ENCODE measurements at regions not wholly inside any gene's neighbourhood (a gene's known extent, or its start where the extent isn't known, plus 50 kb on each side); places are given as distances from the start of the nearest gene placed in this dataset.
"Not testable (repeated sequence)": the region's sequence is repeated elsewhere in the genome, so short reads cannot be mapped to it uniquely, and the experiment has no call there.

DNA sequence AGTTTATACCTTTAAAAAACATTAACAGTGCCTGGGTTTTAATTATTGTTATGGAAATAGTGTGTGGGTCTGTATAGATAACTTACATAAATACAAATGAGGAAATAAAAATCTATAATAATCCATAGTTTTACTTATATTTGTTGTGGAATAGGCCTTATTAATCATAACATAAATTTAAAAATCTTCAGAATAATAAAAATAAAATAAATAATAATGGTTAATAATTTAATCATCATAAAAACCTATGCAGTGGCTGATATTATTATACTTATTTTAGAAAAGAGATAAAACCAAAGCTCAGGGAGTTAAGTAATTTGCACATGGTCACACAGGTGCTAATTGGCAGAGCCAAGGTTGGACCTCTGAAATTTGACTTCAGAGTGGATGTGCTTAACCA is 785.3 kb upstream of the SEMA6A start:
- no peak for DNase-seq

DNA sequence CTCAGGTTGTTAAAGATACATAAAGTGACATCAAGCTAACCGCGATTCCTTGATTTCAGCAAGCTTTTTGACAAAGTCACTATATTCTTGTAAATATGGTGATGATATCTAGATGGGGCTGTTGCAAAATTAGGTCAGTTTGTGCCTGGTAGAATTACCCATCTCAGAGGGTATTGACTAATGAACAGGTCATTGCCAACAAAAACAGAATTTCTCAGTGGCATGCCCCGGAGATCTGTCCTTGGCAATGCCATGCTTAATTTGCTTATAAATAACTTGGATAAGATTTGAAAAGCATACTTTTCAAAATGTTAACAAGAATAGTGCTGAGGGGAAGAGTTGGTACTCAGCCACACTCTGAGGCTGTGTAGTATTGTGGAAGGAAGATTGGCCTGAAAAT is 783.3 kb upstream of the SEMA6A start:
- no peak for DNase-seq

DNA sequence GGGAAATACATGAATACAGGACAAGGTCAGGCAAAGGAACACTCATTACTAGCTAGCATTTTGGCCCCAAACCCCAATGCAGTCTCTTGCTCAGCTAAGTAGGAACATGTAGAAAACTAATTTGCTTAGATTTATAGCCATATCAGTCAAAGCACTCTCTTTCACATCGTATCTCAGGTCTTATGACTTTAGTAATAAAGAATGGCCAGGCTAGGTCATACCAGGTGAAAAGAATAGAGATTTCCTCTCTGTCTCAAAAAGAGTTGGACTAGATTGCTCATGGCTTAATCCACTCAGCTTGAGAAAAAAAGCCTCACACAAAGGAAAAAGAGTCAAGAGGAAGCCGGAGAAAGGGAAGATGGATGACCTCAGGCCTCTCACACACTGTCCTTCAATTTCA is 772.7 kb upstream of the SEMA6A start:
- DNase-seq = no peak

DNA sequence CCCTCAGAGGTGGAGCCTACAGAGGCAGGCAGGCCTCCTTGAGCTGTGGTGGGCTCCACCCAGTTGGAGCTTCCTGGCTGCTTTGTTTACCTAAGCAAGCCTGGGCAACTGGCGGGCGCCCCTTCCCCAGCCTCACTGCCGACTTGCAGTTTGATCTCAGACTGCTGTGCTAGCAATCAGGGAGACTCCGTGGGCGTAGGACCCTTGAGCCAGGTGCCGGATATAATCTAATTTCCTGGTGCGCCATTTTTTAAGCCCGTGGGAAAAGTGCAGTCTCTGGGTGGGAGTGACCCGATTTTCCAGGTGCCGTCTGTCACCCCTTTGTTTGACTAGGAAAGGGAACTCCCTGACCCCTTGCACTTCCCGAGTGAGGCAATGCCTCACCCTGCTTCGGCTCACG is 769.1 kb upstream of the SEMA6A start:
- not testable (repeated sequence) for DNase-seq

DNA sequence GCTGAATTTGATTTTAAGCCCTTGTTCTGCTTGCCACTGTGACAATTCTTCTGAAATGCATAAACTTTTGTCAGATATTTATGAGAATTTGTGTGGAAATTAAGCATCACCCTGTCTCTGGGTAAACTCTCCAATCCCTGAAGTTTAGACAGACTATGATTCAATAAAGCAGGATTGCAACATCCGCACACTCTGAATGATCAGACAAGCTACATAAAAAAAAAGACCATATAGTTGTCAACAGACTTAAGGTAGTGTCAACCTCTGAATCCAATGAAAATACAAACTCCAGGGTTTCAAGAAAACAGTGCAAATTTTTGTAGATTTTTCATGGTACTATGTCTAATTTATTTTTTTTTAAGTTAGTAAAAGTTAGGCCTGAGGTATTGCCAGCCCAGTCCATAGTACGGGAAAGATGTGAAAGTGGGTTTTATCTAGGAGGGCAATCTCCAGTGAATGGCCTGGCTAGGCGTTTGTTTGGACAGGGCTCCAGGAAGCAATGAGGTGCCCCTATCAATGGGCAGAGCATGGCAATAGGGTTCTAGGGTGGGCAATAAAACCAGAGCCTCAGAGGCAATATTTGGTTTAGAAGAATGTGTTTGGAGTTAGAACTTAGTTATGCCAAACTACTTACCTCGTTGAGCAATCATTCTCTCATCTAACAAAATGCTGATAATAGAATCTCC is 762.6 kb upstream of the SEMA6A start:
- no peak for DNase-seq

DNA sequence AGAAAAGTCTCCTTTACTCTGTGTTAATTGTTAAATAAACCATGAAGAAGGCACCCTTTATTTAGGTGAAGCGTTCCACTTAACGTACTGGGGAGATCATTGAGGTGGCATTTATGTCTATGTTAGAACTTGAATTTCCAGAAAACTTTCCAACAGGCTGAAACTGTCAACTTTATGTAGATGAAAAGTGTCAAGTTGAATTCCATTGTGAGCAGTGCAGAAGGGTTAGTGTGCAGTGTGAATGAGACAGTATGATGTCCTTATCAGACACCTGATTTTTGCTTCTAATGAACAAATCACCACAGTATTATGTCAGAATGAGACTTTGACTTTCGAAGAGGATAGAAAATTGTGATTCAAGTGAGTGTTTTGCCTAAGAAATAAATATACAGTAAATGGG is 761.6 kb upstream of the SEMA6A start:
- DNase-seq = no peak

DNA sequence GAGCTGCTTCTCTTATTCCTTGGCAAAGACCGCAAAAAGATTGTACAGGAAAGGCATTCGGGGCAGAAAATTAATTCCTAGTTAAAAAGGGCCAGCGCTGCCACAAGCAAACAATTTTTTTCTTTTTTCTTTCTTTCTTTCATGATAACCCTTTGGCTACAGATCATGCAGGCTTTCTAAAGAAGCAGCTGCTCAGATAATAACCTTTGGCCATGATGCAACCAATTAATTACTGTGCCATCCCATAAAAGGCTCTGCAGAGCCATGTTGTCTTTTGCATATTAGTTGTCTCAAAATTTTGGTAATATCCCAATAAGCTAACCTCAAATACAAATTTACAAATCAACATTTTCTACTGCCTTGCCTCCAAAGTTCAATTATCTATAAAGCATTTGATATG is 758.4 kb upstream of the SEMA6A start:
- DNase-seq = no peak

DNA sequence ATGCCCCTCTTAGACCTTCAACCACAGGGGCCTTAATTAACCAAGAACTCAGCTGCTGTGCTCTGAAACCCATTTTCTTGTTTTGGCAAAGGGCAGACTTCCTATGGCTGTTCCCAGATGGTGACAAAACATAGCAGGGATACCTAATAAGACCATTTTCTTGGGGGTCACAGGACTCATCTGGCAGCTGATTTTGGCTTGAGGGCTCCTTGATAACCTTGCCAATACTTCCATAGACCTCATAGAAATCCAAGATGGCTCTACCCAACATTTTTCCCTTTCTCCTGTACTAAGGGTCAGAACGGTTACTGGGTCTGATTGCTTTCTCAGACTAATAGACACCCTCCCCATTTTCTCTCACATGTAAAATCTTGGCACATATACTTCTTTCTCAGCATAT is 757.7 kb upstream of the SEMA6A start:
- DNase-seq = no peak

DNA sequence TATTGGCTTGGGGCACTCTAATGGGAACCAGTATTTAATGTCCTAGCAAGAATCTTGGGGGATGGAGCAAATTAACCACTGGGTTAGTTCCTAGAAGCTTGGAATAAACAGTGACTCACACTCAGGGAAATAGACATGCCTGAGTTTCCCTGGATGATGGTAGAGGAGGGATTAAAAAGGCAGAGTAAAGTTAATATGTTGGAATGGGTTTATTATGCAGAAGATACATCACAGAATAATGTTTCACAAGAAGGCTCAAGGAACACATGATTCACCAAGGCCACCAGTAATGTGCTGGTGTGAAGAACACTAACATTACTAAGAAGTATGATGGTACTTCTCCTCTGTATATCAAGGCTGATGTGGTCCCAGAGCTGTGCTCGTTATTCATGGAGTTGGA is 752.9 kb upstream of the SEMA6A start:
- DNase-seq = no peak

DNA sequence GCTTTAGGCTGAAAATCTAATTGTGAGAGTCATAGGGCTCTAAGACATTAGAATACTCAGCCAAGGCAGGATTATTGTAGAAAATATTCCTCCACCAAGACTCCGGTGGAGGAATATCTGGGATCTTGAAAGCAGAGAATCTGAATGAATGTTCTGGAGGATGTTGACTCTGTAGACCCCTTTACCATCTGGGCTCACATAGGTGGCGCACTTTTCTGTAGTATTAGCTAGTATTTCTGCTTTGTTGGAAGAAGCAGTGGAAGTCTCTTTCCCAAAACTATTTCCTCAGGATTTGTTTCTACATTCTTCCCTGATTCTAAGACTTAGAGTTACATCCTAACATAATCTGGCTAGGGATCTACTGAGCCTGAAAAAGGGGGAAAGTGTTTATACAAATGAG is 752.4 kb upstream of the SEMA6A start:
- no peak for DNase-seq

DNA sequence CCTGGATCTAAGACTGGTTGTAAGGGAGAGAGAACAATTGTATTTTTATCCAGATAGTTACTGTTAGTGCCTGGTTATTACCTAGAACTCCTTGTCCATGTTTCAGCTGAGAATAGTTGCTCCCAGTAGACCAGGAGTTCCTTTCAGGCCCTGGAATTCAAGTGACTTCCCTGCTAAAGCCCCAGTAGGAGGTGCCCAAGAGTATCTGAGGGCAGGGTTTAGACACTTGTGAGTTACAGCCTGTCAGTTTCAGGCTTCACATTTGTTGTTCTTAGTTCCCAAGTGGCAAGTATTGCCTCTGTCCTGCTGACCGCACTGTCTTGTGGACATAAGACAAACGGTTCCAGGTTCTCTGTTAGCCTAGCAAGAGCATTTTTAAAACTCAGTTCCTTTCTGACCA is 743.9 kb upstream of the SEMA6A start:
- no peak for DNase-seq

DNA sequence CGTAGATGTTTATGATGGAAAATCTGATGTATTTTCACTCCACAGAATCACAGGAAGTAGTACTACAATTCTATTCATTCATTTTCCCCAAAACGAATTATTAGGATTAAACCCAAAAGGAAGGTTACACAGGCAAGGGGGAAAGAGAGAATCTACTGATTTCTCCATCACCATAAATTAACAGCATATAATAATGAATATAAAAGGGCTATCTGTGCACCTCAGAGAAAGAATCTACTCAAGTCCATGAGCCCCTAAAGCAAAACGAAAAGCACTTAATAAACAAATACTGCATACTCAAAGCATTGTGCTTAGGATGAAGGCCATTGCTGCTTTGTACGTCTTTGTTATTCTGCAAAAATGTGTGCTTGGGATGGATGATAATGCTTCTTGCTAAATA is 740.5 kb upstream of the SEMA6A start:
- no peak for DNase-seq

DNA sequence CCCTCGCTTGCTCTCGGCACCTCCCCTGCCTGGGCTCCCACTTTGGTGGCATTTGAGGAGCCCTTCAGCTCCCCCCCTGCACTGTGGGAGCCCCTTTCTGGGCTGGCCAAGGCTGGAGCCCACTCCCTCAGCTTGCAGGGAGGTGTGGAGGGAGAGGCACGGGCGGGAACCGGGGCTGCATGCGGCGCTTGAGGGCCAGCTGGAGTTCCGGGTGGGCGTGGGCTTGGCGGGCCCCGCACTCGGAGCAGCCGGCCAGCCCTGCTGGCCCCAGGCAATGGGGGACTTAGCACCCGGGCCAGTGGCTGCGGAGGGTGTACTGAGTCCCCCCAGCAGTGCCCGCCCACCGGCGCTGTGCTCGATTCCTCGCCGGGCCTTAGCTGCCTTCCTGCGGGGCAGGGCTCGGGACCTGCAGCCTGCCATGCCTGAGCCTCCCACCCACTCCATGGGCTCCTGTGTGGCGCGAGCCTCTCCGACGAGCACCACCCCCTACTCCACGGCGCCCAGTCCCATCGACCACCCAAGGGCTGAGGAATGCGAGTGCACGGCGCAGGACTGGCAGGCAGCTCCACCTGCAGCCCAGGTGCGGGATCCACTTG is 730.0 kb upstream of the SEMA6A start:
- DNase-seq = not testable (repeated sequence)

DNA sequence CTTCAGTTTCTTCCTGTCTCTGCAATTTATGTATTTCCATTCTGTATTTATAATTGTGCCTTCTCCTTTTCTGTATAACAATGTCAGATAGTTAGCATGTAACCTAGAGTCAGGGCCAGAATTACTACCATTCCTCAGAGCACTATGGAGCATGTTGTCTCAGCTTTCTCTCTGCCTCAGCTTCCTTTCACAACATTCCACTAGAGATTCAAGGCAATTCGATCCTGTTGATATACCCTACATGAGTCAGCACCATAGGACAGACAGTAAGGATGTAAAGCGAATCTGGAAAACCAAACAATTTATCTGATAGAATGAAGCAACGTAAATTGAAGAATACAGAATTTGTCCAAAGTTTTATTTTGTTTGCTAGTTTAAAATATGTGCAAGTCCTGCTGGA is 728.3 kb upstream of the SEMA6A start:
- no peak for DNase-seq

DNA sequence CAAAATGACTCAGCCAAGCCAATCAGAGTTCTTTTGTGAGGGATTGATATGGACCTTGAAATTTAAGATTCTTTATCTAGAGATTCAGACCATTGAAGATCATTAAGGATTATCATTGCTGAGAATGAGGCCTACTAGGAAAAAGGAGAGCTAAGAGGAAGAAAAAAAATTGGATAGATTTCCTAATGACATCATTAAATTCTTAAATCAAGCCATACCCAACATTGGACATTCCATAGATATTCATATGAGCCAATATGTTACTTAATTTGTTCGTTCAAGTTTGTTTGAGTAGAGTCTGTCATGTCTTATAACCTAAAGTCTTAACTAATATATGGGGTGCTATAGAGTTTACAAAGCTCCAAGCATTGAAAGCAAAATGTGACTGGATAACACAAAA is 727.9 kb upstream of the SEMA6A start:
- DNase-seq = no peak

DNA sequence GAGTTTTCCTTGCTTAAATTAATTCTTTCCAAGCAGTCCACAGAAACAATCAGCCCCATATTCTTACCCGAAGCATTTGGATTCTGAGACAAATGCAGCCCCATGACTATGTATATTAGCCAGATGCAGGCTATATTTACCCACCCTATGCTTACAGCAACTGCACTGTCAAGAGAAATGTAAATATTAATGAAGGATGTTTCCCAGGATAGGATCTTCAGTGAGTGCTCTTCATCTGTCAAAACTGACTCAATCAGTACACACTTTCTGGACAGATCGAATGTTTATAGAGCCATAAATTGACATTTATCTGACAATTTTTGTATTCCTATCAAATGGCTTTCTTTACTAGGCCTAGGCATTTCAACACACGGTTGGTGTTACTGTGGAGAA is 725.3 kb upstream of the SEMA6A start:
- no peak for DNase-seq

DNA sequence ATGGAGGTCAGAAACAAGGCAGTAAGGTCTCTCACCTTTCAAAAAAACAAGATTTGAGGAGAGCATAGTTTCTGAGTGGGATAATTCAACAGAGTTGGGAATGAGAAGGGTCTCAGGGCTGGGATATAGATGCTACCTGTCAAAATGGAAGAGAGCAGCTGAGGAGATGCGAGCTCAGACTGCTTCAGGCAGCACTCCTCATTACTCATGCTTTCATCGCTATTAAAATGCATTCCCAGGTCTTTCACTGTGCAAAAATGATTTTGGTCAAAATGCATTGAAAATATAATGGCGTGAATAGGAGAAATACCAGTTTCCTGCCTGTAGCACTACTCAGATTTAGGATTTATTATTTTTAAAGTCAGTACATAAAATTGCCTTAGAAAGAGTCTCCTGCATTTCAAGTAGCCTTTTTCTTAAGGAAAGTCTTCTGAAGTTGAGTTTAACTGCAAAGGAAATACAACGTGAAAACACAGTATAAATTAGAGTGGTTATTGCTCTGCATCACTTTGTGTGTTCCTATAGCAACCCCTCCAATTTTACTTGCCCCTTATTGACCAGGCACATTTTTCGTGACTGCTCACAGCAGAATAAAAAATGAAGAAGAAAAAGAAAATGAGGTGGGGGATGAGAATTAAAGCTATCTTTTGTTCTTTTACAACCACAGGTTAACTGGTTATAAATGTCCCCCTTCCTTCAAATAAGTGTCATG is 724.8 kb upstream of the SEMA6A start:
- no peak for DNase-seq

DNA sequence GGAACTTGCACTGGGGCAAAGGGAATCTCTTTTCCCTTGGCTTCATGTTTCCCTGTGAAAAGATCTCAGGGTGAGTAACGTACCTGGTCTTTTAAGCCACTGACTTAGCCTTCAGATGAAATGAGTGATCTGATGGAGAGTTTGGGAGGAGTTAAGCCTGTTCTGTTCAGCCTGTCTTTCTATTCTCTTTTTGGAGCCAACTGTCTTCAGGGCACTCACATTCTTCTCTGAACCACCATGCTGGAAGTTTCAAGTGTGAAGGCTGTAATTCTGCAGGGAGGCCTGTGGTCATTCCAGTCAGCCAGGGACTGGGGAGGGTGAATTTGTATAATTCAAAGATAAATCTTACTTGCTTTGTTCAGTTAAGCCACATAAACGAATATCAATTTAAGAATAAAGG is 722.2 kb upstream of the SEMA6A start:
- DNase-seq = no peak

DNA sequence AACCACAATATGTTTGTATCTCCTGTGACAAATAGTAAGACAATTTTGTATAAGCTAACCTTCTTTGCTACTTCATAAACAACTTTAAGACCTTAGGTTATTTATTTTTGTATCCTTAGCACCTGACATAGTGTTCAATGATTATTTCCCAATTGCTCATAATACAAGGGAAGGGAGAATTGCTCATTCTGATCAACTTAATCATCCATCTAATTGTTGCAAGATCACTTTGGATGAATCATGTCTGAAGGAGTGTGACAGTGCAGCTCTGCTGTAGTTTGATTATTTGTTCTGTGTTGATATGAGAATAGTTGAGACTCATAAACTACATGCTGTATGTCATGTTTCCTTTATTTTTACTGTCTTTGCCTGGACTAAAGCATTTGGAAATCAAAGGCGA is 721.3 kb upstream of the SEMA6A start:
- no peak for DNase-seq

DNA sequence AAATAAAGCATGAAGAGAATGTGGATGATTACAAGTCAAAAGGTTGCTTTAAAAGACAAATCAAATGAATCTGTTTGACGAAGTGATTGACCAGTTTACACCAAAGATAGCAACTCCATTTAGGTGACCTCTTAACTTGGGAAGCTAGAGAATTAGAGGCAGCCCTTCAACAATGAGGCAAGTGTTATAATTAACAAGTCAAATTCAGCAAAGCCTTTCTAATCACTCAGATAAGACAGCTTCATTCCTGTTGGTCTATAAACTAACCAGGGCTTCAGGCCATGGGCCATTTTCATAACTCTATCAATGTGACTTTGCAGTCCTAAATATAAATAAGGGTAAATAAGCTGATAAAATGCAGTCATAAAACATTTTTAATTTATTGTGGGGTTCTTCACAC is 712.2 kb upstream of the SEMA6A start:
- no peak for DNase-seq

DNA sequence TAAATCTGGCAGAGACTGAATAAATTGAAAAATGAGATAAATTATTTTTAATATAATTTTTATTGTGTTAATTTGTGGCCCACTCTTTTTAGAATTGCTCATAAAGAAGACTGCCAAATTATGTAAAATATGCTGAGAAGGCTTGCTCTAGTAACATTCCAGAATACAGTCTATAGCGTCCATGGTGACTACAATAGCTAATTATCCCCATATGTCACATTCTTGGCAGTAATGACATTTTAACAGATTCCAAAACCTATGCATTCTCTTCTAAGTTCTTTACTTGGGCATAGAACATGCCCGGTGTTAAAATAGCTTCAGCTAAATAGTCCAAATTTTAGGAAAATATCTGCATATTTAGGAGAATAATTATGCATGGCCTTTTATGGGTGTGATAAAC is 697.0 kb upstream of the SEMA6A start:
- no peak for DNase-seq

DNA sequence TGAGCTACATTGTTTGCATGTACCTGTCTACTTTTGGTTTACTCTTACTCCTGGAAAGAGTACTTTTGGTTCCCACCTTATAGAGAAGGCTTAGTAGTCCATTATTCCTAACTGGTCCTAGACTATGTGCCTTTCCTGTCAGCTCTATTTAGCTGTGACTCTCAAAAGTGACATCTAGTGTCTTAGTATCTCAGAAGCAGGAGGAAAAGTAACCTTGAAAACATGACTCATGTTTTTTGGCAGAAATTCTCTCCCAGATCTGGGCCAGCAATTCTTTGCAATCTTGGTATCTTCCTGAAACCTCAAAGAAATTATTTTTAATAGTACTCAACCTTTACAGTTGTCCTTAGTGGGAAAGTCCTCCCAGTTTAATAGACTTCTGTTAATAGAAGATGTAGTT is 691.7 kb upstream of the SEMA6A start:
- no peak for DNase-seq

DNA sequence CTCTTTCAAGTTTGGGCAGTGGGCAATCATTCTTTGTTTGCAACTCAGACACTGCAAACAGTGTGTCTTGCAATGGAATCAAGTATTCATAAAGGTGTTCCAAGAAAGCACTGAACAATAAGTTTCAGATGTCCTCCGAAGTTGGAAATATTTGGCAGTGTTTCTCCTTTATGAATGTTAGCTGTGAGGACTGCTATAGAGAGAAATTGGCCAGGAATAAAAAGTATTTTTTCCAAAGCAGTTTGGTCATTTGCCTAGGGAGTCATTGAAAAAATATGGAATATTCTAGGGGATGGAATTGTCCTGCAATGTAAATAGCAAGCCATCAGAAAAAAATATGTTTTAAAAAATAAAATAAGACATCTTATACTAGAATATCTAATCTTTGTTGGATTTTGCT is 688.6 kb upstream of the SEMA6A start:
- DNase-seq = no peak

DNA sequence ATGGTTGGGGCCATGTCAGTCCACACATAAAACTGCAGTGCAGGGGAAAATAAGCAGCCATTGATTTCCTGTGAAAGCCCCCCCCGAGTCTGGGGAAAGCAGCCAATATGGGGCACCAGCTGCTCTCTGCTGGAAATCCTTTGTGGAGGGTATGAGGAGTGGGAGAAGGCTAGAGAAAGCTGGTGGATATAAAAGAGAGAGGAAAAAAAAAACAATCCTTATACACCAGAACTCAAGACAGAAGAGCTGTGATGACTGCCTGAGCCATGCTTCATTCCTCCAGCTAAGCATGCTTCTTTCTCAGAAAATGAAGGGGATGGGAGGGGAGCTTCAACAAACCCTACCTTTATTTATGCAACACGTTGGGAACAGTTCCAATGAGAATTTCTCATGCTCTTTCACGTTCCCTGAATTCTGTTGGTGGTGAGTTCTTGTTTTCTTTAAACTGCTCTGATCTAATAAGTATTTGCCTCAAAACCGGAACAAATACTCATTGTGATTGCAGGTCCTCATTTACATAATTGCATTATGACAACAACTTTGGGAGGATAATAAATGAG is 688.0 kb upstream of the SEMA6A start:
- peak; percentile 60 for DNase-seq

Data from retina (tissue), 1 donor.